ENCODE measurements at regions not wholly inside any gene's neighbourhood (a gene's known extent, or its start where the extent isn't known, plus 50 kb on each side); places are given as distances from the start of the nearest gene placed in this dataset.

GRCh38 chr5:33324667-33325307, 116.0 kb upstream of the TARS1 start:
- DNase-seq (ENCODE audit: low read depth), result no peak

DNA sequence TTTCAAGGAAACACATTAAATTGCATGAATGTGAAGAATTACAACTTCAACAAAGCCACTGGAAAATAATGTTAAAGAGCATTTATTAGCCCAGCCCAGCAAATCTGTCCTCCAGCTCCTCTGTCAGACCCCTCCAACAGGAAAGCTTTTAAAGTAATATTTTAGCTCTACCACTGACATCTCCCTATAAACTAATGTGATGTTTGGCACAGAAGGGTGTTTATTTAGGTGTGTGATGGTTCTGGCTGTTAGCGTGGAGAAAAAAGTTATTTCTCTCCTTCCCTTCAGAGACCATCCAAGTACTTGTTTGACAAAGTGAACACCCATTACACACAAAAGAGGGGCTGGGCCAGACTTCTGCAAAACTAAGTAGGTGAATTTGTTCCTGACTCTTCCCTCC, 111.9 kb upstream of the TARS1 start:
- no peak for DNase-seq (ENCODE audit: low read depth)

DNA sequence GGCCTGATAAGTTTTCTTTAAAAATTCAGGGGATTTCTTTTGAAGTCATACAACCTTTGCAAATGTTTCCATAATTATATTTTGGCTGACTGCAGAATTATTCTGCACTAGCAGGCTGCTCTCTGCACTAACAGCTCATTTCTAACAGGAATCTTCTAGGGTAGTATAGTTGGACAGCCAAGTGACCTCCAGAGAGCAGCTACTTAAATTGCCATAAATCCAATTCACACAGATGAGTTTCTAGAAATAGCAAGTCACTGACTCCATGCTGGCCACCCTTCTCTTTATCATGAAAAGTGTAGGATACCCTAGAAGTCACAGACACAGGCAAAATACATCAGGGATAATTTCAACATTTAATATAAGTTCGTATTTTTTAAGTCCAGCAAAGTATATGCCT, 110.9 kb upstream of the TARS1 start:
- no peak for DNase-seq (ENCODE audit: low read depth)

DNA sequence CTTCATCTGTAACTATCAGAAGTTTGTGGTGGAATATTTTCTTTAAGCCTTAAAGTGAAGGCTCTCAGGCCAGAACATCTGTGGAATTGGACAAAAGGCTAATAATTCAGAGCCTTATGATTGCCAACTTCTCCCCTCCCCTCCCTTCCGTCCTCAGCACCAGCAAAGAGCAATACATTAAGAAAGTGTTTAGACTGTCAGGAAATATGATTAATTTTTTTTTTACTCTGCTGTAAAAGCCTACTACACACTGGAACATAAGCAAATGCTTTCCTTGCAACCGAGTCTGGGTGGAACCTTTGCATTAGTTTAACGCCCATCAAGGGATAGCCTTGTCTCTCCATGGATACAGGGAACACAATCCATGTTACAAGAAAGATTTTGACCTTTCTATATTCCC, 110.3 kb upstream of the TARS1 start:
- DNase-seq (ENCODE audit: low read depth), result no peak

GRCh38 chr5:33330992-33331391, 109.8 kb upstream of the TARS1 start:
- DNase-seq (ENCODE audit: low read depth), result no peak

DNA sequence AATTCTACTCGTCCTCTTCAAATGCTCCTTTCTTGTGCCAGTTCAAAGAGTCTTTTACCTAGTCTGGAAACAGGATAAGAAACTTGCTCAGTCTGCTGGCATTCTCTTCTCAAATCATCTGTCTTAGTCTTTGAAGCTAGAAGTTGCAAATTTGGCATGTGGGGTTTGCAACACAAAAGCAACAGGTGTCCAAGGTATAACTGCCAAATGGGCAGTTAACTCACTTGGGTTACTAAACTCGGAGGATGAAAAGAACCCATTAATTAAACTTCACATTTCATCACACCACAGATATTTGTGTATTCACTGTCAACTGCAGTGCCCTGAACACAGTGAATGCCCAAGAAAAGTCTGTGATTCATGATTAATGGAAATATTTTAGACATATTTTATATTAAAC, 108.0 kb upstream of the TARS1 start:
- DNase-seq (ENCODE audit: low read depth), result no peak

DNA sequence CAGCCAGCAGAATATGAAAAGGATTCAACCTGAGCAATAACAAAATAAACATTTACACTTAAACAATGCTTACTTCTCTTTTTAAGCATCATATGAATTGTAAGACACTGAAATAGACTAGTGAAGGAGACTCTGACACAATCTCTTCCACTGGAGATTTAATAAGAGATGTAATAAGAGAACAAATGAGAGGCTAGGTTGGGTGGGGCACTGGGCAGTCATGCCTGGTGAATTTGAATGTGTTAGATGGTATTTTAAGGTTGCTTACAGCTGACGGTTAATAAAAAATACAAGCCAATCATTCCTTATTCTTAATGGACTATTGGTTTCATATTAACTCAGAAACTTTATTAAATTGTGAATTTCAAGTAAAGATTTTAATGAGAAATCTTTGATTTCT, 105.9 kb upstream of the TARS1 start:
- no peak for DNase-seq (ENCODE audit: low read depth)

GRCh38 chr5:33336891-33337636, 103.7 kb upstream of the TARS1 start:
- DNase-seq (ENCODE audit: low read depth), result no peak

DNA sequence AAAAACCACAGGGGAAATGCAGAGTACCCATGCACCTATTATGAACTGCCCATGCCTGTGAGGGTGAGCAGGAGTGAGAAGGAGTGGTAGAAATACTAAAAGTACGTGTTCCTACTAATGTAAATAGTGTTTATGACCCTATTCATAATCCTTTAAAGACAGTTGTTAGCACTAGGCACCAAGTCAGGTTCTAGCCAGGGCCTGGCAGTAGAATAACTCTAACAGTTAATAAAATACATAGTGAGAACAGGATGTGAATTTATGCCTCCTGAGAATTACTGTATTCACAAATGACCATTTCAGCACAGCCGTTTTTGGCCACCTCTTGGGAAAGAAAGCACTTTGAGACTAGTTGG, 103.2 kb upstream of the TARS1 start:
- DNase-seq (ENCODE audit: low read depth), result no peak

DNA sequence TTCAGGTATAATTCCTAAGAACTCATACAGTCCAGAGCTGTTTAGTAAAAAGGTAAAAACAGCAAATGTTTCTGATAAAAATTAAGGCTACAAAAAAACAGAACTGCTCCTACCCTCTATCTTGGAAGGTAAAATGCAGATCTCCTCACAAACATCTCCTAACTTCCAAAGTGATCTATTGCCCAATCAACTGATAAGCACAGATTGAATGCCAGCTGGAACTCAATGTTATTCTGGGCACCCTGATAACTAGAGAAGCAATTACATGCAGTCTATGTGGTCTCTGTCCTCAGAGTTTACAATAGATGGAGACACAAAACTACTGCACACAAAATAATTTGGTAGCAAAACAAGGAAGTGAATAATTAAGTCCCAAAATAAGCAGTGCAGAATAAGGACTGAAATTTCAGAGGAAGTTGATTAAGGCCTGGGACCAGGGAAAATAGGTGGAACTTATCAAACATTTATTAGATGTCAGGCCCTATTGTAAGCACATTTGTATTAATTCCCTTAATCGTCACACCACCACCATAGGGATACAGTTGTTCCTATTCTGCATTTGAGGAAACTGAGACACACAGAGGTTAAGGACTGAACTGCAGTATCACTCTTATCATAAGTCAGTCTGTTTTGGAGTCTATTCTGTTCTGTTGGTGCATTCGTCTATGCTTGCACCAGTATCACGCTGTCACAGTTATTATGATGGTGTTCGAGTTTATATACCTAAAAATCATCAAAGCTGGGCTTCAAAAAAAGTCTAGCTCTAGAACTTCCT, 102.2 kb upstream of the TARS1 start:
- DNase-seq (ENCODE audit: low read depth), result no peak

DNA sequence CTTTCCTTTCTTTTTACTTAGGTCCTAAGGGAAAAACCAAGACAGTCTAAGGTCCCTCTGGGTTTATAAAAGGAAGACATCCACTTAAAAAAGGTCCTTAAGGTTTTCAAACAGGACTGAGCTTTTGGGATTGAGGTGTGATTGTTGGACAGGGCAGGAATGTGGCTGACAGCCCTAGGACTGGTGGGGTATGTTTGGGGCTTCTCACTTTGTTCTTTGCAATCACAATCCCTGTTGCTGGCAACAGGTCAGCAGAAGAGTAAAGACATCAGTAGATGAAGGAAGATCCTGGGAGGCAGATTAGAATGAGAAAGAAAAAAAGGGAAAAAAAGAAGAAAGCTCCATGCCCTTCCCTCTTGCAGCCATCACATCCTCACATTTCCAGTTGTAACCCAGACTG, 101.4 kb upstream of the TARS1 start:
- DNase-seq (ENCODE audit: low read depth), result no peak

DNA sequence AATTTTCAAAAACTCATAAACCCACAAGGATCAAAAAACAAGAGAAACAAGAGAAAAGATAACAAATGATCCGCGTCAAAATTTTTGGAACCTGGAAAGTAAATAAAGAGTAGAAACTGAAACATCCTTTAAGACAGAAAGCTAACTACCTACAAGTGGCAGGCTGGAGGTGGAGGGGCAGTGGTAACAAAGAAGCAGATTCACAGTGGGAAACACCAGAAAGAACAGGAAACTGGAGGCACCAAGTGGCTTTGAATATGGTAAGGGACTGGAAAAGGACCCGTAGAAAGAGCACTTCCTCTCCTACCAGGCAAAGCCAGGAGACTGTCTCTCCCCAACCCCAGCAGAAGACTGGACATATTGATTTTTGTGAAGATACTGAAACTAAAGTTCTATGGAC, 100.6 kb upstream of the TARS1 start:
- DNase-seq (ENCODE audit: low read depth), result no peak

GRCh38 chr5:33341351-33341750, 99.4 kb upstream of the TARS1 start:
- DNase-seq (ENCODE audit: low read depth), result no peak

DNA sequence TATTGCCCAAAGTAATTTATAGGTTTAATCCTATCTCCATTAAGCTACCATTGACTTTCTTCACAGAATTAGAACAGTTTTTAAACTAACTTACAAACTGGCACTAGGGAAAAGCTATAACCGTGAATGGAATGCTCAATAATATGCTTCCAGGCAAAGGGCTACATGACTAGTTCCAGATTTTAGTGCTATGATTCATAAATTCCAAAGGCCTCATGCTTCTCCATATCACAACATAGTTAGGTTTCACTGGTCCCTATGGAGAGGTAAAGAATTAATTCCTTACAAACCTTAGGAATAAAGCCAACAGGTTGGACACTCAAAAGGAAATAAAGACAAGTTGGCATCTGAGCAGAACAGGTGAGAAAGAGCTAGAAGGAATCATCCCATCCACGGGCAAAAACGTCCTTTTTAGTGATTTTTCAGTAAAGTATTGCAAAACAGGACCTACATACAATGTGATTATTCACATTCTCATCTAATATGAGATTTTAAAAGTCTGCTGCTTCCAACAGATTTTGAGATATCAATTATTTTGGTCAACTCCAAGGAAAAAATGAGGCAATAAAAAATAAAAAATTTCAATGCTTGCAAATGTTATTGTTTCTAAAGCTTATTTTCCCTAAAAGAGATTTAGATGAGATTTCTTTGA, 97.0 kb upstream of the TARS1 start:
- DNase-seq (ENCODE audit: low read depth), result peak; percentile 89

GRCh38 chr5:33346534-33346933, 94.2 kb upstream of the TARS1 start:
- no peak for DNase-seq (ENCODE audit: low read depth)

- DNase-seq (ENCODE audit: low read depth), result no peak
Observed at GRCh38 chr5:33361781-33362180, 79.0 kb upstream of the TARS1 start.

- no peak for DNase-seq (ENCODE audit: low read depth)
Observed at GRCh38 chr5:33362915-33363314, 77.8 kb upstream of the TARS1 start.

DNA sequence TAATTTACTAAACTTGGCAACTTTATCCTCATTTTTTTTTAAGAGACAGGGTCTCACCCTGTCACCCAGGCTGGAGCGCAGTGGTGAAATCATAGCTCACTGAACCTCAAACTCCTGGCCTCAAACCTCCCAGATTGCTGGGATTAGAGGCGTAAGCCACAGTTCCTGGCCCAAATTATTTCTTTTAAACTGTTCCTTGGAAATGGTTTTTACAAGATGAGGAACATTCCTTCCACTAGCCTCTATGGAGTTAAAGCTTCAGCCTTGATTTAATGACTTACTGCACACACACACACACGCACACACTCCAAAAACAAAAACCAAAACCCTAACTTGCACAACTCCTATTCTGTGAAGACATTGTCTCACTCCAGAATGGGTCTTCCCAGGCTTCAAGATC, 77.2 kb upstream of the TARS1 start:
- DNase-seq (ENCODE audit: low read depth), result no peak

DNA sequence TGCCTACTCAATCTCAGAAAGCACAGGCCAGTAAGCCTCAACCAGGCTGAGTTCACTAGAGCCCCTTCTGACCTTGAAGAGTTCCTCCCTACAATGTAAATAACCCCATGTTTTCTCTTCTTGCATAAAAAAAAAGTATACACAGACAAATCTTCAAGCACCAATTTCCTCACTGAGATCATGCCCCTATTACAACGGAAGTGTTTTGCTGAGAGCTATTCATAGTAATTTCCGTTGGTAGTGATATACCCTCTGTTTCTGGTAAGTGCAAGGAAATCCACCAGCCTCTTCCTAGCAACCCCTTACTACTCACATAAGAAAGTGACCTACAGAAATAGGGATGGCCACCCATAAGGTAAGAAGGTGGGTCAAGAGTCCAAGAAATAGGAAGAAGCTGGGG, 76.4 kb upstream of the TARS1 start:
- DNase-seq (ENCODE audit: low read depth), result no peak

- no peak for DNase-seq (ENCODE audit: low read depth)
Observed at GRCh38 chr5:33367416-33367815, 73.3 kb upstream of the TARS1 start.

GRCh38 chr5:33369485-33370465, 71.0 kb upstream of the TARS1 start:
- DNase-seq (ENCODE audit: low read depth), result peak; percentile 56

GRCh38 chr5:33370466-33370859, 70.3 kb upstream of the TARS1 start:
- no peak for DNase-seq (ENCODE audit: low read depth)

Data from HS-5 (cell line).